GM19351 (cell line): ENCODE measurements at regions not wholly inside any gene's neighbourhood (a gene's known extent, or its start where the extent isn't known, plus 50 kb on each side); places are given as distances from the start of the nearest gene placed in this dataset.

Source experiments
- ATAC-seq: cut with Tn5 transposase; IDR thresholded peaks from one replicate; pipeline ENCODE4 v1.9.1; 2021; ENCODE audit warnings: mild to moderate bottlenecking, moderate library complexity; ENCODE audit not compliant: unreplicated experiment

GRCh38 chr5:125002727-125003598 lies 256.5 kb upstream of the ZNF608 start:
- ATAC-seq, result no peak

GRCh38 chr5:125004009-125004408 lies 257.6 kb upstream of the ZNF608 start:
- no peak for ATAC-seq

- peak; percentile 50 for ATAC-seq
Measured at GRCh38 chr5:125005266-125005665, 258.8 kb upstream of the ZNF608 start.

- peak; percentile 60 for ATAC-seq
Measured at GRCh38 chr5:125006011-125006685, 259.7 kb upstream of the ZNF608 start.

- no peak for ATAC-seq
Measured at GRCh38 chr5:125010356-125010755, 263.9 kb upstream of the ZNF608 start.

GRCh38 chr5:125011014-125011413 lies 264.6 kb upstream of the ZNF608 start:
- peak; percentile 62 for ATAC-seq

- ATAC-seq, result peak; percentile 7
Measured at GRCh38 chr5:125011419-125011818, 265.0 kb upstream of the ZNF608 start.

- no peak for ATAC-seq
Measured at GRCh38 chr5:125011947-125012346, 265.5 kb upstream of the ZNF608 start.

GRCh38 chr5:125012727-125013451 lies 266.4 kb upstream of the ZNF608 start:
- no peak for ATAC-seq

GRCh38 chr5:125014202-125014601 lies 267.8 kb upstream of the ZNF608 start:
- no peak for ATAC-seq

- ATAC-seq, result no peak
Measured at GRCh38 chr5:125017796-125018195, 271.4 kb upstream of the ZNF608 start.

- ATAC-seq, result no peak
Measured at GRCh38 chr5:125023673-125024072, 277.2 kb upstream of the ZNF608 start.

GRCh38 chr5:125026867-125027731 lies 280.7 kb upstream of the ZNF608 start:
- no peak for ATAC-seq

- no peak for ATAC-seq
Measured at GRCh38 chr5:125032286-125032685, 285.8 kb upstream of the ZNF608 start.

GRCh38 chr5:125033602-125034001 lies 287.2 kb upstream of the ZNF608 start:
- ATAC-seq, result no peak

GRCh38 chr5:125034331-125034730 lies 287.9 kb upstream of the ZNF608 start:
- ATAC-seq, result no peak

- no peak for ATAC-seq
Measured at GRCh38 chr5:125036494-125036893, 290.1 kb upstream of the ZNF608 start.

- ATAC-seq, result no peak
Measured at GRCh38 chr5:125037020-125037419, 290.6 kb upstream of the ZNF608 start.

- ATAC-seq, result no peak
Measured at GRCh38 chr5:125037530-125037929, 291.1 kb upstream of the ZNF608 start.

GRCh38 chr5:125038477-125038876 lies 292.0 kb upstream of the ZNF608 start:
- ATAC-seq, result no peak

GRCh38 chr5:125041798-125042197 lies 295.4 kb upstream of the ZNF608 start:
- ATAC-seq, result no peak
